SH-SY5Y (cell line): ENCODE measurements at regions not wholly inside any gene's neighbourhood (a gene's known extent, or its start where the extent isn't known, plus 50 kb on each side); places are given as distances from the start of the nearest gene placed in this dataset.

Source experiments
- GATA2 ChIP-seq: IDR thresholded peaks from 2 replicates; pipeline ENCODE4 v1.6.1; 2011; ENCODE audit warnings: mild to moderate bottlenecking, low read depth, low read length
- GATA3 ChIP-seq: IDR thresholded peaks from 2 replicates; pipeline ENCODE4 v1.6.1; 2011; ENCODE audit warnings: low read depth, mild to moderate bottlenecking, low read length, moderate library complexity

DNA sequence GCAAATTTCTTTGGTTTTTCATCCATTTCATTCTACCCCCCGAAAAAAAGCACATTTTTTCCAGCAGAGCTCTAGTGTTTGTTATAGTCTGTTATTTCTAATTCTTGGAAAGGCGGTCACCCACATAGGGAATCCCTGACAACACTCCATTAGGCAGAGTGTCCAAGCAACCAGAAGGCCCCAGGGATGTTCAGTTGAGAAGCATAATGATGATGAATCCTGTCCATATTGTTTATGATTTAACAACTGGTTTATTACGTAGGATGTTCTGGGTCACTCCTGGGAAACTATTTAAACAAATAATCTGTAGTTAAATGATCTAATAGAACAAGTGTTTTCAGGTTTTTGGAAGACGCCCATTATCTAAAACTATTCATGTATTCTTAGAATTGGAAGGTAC, 388.7 kb downstream of the TNS1 start:
- TF ChIP-seq GATA2, result no peak
- TF ChIP-seq GATA3, result no peak
